ENCODE measurements at regions not wholly inside any gene's neighbourhood (a gene's known extent, or its start where the extent isn't known, plus 50 kb on each side); places are given as distances from the start of the nearest gene placed in this dataset.

GRCh38 chr5:5667136-5667554 lies 244.7 kb downstream of the ICE1 start (continued):
- no peak for TF ChIP-seq CREB1 (IDR thresholded peaks at IDR 0.05)
- no peak for TF ChIP-seq CBX8 (IDR thresholded peaks at IDR 0.05; ENCODE audit: borderline replicate concordance, low read depth, low read length)
- no peak for TF ChIP-seq JUN (IDR thresholded peaks at IDR 0.05; ENCODE audit: low read depth, low read length)
- no peak for TF ChIP-seq SP4 (IDR thresholded peaks at IDR 0.05; ENCODE audit: low read length)
- TF ChIP-seq RAD21 (IDR thresholded peaks at IDR 0.05 in 1 of 2, conservative IDR thresholded peaks at IDR 0.05 in 1 of 2; ENCODE audit: low read depth in 2 of 2, low read length in 2 of 2), result no peak
- TF ChIP-seq SUZ12 (IDR thresholded peaks at IDR 0.05; ENCODE audit: low read length), result no peak
- TF ChIP-seq HDAC6 (IDR thresholded peaks at IDR 0.05; ENCODE audit: low read depth, low read length), result no peak
- no peak for TF ChIP-seq RFX5 (IDR thresholded peaks at IDR 0.05; ENCODE audit: borderline replicate concordance, low read depth, low read length)
- TF ChIP-seq SRF (IDR thresholded peaks at IDR 0.05; ENCODE audit: low read depth, low read length), result no peak
- no peak for TF ChIP-seq POLR2A (IDR thresholded peaks at IDR 0.05; ENCODE audit: control extremely low read depth in 1 of 2, low read depth in 2 of 2, low read length in 2 of 2)
- no peak for TF ChIP-seq GABPA (IDR thresholded peaks at IDR 0.05; ENCODE audit: borderline replicate concordance, insufficient read depth, low read length)
- no peak for TF ChIP-seq SIN3A (conservative IDR thresholded peaks at IDR 0.05 in 1 of 2, IDR thresholded peaks at IDR 0.05 in 1 of 2; ENCODE audit: low read depth in 1 of 2, low read length in 2 of 2)

All from H1 (cell line).